Neural progenitor cell (in vitro differentiated cells): ENCODE measurements at regions not wholly inside any gene's neighbourhood (a gene's known extent, or its start where the extent isn't known, plus 50 kb on each side); places are given as distances from the start of the nearest gene placed in this dataset.

Experiments used
- DNase-seq: peaks from one replicate; pipeline ENCODE4 v3.0.0-alpha.2; 2016; ENCODE audit warnings: low spot score
- H2AFZ ChIP-seq: fragments of 200-600 bp; sonication (generic); replicated peaks from 2 replicates; pipeline ENCODE4 v1.6.1; 2016; ENCODE audit warnings: antibody characterized with exemption
- H3F3A ChIP-seq: fragments of 200-600 bp; sonication (generic); 2 replicates; pipeline ENCODE4 v1.6.1; 2016; ENCODE audit warnings: antibody characterized with exemption, low read depth
- H3K27ac ChIP-seq: fragments of 200-600 bp; sonication (generic); 2 replicates; pipeline ENCODE4 v1.5.1; 2016; ENCODE audit warnings: mild to moderate bottlenecking
- H3K27me3 ChIP-seq: fragments of 200-600 bp; sonication (generic); 2 replicates; pipeline ENCODE4 v1.6.1; 2016; ENCODE audit warnings: mild to moderate bottlenecking, moderate library complexity
- H3K36me3 ChIP-seq: fragments of 200-600 bp; sonication (generic); 2 replicates; pipeline ENCODE4 v1.5.1; 2016
- H3K4me1 ChIP-seq: fragments of 200-600 bp; sonication (generic); 2 replicates; pipeline ENCODE4 v1.6.1; 2016; ENCODE audit warnings: mixed run types
- H3K4me2 ChIP-seq: fragments of 200-600 bp; sonication (generic); 2 replicates; pipeline ENCODE4 v1.6.1; 2016
- H3K4me3 ChIP-seq: fragments of 200-600 bp; sonication (generic); 2 replicates; pipeline ENCODE4 v1.5.1; 2016
- H3K79me2 ChIP-seq: fragments of 200-600 bp; sonication (generic); 2 replicates; pipeline ENCODE4 v1.6.1; 2016; ENCODE audit warnings: low read depth
- H3K9ac ChIP-seq: fragments of 200-600 bp; sonication (generic); 2 replicates; pipeline ENCODE4 v1.6.1; 2016
- H3K9me3 ChIP-seq: fragments of 200-600 bp; sonication (generic); 2 replicates; pipeline ENCODE4 v1.5.1; 2016; ENCODE audit warnings: low read depth
- H4K20me1 ChIP-seq: fragments of 200-600 bp; sonication (generic); 2 replicates; pipeline ENCODE4 v1.6.1; 2016; ENCODE audit warnings: low read depth
- H3K27ac Mint-ChIP-seq: 3 replicates; pipeline ENCODE4 v1.8.0; 2021; ENCODE audit warnings: mixed read lengths
- H3K27me3 Mint-ChIP-seq: 2 replicates; pipeline ENCODE4 v1.8.0; 2022; ENCODE audit warnings: low read depth, mild to moderate bottlenecking, inconsistent platforms, moderate library complexity, mixed read lengths; ENCODE audit not compliant: insufficient read depth
- H3K36me3 Mint-ChIP-seq: 3 replicates; pipeline ENCODE4 v1.8.0; 2021; ENCODE audit warnings: mixed read lengths
- H3K4me1 Mint-ChIP-seq: 3 replicates; pipeline ENCODE4 v1.8.0; 2021; ENCODE audit warnings: mixed read lengths
- H3K4me3 Mint-ChIP-seq: 3 replicates; pipeline ENCODE4 v1.8.0; 2021; ENCODE audit warnings: mild to moderate bottlenecking, moderate library complexity, mixed read lengths
- H3K9me3 Mint-ChIP-seq: 3 replicates; pipeline ENCODE4 v1.8.0; 2020; ENCODE audit warnings: mixed read lengths
- CTCF ChIP-seq: fragments of 200-600 bp; sonication (generic); IDR thresholded peaks from 2 replicates; pipeline ENCODE4 v1.5.1; 2017; ENCODE audit warnings: antibody characterized with exemption, mild to moderate bottlenecking
- EZH2 ChIP-seq: fragments of 200-600 bp; sonication (generic); IDR thresholded peaks from 2 replicates; pipeline ENCODE4 v1.6.1; 2017; ENCODE audit warnings: antibody characterized with exemption, mild to moderate bottlenecking, moderate library complexity
- EZH2phosphoT487 ChIP-seq: fragments of 200-600 bp; sonication (generic); IDR thresholded peaks from 2 replicates; pipeline ENCODE4 v1.6.1; 2017; ENCODE audit warnings: antibody characterized with exemption

GRCh38 chr3:96434651-96435050 is 379.7 kb upstream of the EPHA6 start:
- no peak overlapping the region for H3K4me2 ChIP-seq
- no peak for DNase-seq
- no peak overlapping the region for H3K4me3 Mint-ChIP-seq
- no peaks in the 10 kb centered on the region for H3K36me3 ChIP-seq
- no peaks in the 10 kb centered on the region for H3F3A ChIP-seq
- H2AFZ ChIP-seq: no peak overlapping the region
- no peak overlapping the region for H3K4me3 ChIP-seq
- H3K36me3 Mint-ChIP-seq: no peaks in the 10 kb centered on the region
- H3K27me3 ChIP-seq: no peaks in the 10 kb centered on the region
- H3K4me1 ChIP-seq: no peaks in the 10 kb centered on the region
- H3K27ac ChIP-seq: no peak overlapping the region
- no peaks in the 10 kb centered on the region for H3K4me1 Mint-ChIP-seq
- no peaks in the 10 kb centered on the region for H3K27me3 Mint-ChIP-seq
- peaks cover 5% of the 10 kb centered on the region for H3K9me3 Mint-ChIP-seq
- H3K9me3 ChIP-seq: no peaks in the 10 kb centered on the region
- H3K79me2 ChIP-seq: no peaks in the 10 kb centered on the region
- TF ChIP-seq CTCF (no peak), EZH2 (no peak)
- H3K9ac ChIP-seq: no peak overlapping the region
- H4K20me1 ChIP-seq: no peaks in the 10 kb centered on the region
- H3K27ac Mint-ChIP-seq: no peak overlapping the region

- Mint-ChIP-seq H3K27ac (peak overlapping the region; percentile 20), H3K4me3 (no peak overlapping the region), H3K36me3 (no peaks in the 10 kb centered on the region), H3K9me3 (peaks cover 2% of the 10 kb centered on the region), H3K27me3 (peaks cover 2% of the 10 kb centered on the region), H3K4me1 (peaks cover 27% of the 10 kb centered on the region)
- Histone ChIP-seq H3K9me3 (no peaks in the 10 kb centered on the region), H3K27ac (no peak overlapping the region), H3K27me3 (no peaks in the 10 kb centered on the region), H3K79me2 (no peaks in the 10 kb centered on the region), H3K9ac (no peak overlapping the region), H3K4me3 (no peak overlapping the region), H3K4me1 (peaks cover 5% of the 10 kb centered on the region), H2AFZ (no peak overlapping the region), H3K36me3 (no peaks in the 10 kb centered on the region), H3F3A (no peaks in the 10 kb centered on the region), H3K4me2 (no peak overlapping the region), H4K20me1 (no peaks in the 10 kb centered on the region)
- no peak for TF ChIP-seq EZH2
- no peak for TF ChIP-seq CTCF
- no peak for TF ChIP-seq EZH2phosphoT487
- no peak for DNase-seq
Measured at GRCh38 chr3:96449346-96449745, 365.0 kb upstream of the EPHA6 start.

GRCh38 chr3:96449803-96450202 is 364.6 kb upstream of the EPHA6 start:
- Histone ChIP-seq H3K79me2 (no peaks in the 10 kb centered on the region), H3K27me3 (no peaks in the 10 kb centered on the region), H4K20me1 (no peaks in the 10 kb centered on the region), H3K9me3 (no peaks in the 10 kb centered on the region), H3F3A (no peaks in the 10 kb centered on the region), H3K4me2 (no peak overlapping the region), H3K9ac (no peak overlapping the region), H3K36me3 (no peaks in the 10 kb centered on the region), H3K4me3 (no peak overlapping the region), H3K27ac (no peak overlapping the region), H3K4me1 (peaks cover 5% of the 10 kb centered on the region), H2AFZ (no peak overlapping the region)
- Mint-ChIP-seq H3K9me3 (peaks cover 2% of the 10 kb centered on the region), H3K4me3 (peak overlapping the region; percentile 16), H3K36me3 (no peaks in the 10 kb centered on the region), H3K27me3 (peaks cover 2% of the 10 kb centered on the region), H3K27ac (peak overlapping the region; percentile 20), H3K4me1 (peaks cover 27% of the 10 kb centered on the region)
- TF ChIP-seq CTCF (no peak), EZH2phosphoT487 (no peak), EZH2 (no peak)
- peak; percentile 11 for DNase-seq

GRCh38 chr3:96450699-96451098 is 363.7 kb upstream of the EPHA6 start:
- Histone ChIP-seq H3K4me3 (no peak overlapping the region), H3K4me2 (no peak overlapping the region), H3K27ac (no peak overlapping the region), H4K20me1 (no peaks in the 10 kb centered on the region), H2AFZ (no peak overlapping the region), H3K27me3 (no peaks in the 10 kb centered on the region), H3F3A (no peaks in the 10 kb centered on the region), H3K9me3 (no peaks in the 10 kb centered on the region), H3K36me3 (no peaks in the 10 kb centered on the region), H3K9ac (no peak overlapping the region), H3K4me1 (peaks cover 5% of the 10 kb centered on the region), H3K79me2 (no peaks in the 10 kb centered on the region)
- H3K4me1 Mint-ChIP-seq: peaks cover 27% of the 10 kb centered on the region
- no peak overlapping the region for H3K4me3 Mint-ChIP-seq
- DNase-seq: no peak
- H3K27me3 Mint-ChIP-seq: peaks cover 2% of the 10 kb centered on the region
- H3K27ac Mint-ChIP-seq: no peak overlapping the region
- H3K9me3 Mint-ChIP-seq: peaks cover 4% of the 10 kb centered on the region
- H3K36me3 Mint-ChIP-seq: no peaks in the 10 kb centered on the region
- TF ChIP-seq EZH2phosphoT487 (no peak), EZH2 (no peak), CTCF (no peak)
